GM23338 (cell line): ENCODE measurements at regions not wholly inside any gene's neighbourhood (a gene's known extent, or its start where the extent isn't known, plus 50 kb on each side); places are given as distances from the start of the nearest gene placed in this dataset.

Experiments
- ATAC-seq: fragments of 200-7000 bp; cut with Tn5 transposase; 3 replicates; pipeline ENCODE4 v1.9.1; 2020
- DNase-seq: peaks from one replicate; pipeline ENCODE4 v3.0.0-alpha.2; 2015; ENCODE audit warnings: low spot score
- H2AFZ ChIP-seq: fragments of 200-600 bp; sonication (generic); 2 replicates; pipeline ENCODE4 v1.8.0; 2016; ENCODE audit warnings: antibody characterized with exemption, mild to moderate bottlenecking, moderate library complexity
- H3F3A ChIP-seq: fragments of 200-600 bp; sonication (generic); replicated peaks from 2 replicates; pipeline ENCODE4 v1.8.0; 2017; ENCODE audit warnings: antibody characterized with exemption, mixed run types, low read depth
- H3K27ac ChIP-seq: fragments of 200-600 bp; sonication (generic); 2 replicates; pipeline ENCODE4 v1.6.1; 2016; ENCODE audit warnings: low read depth
- H3K27me3 ChIP-seq: fragments of 200-600 bp; sonication (generic); 2 replicates; pipeline ENCODE4 v1.8.0; 2016; ENCODE audit warnings: mild to moderate bottlenecking, mixed run types, moderate library complexity; ENCODE audit not compliant: insufficient read depth
- H3K36me3 ChIP-seq: fragments of 200-600 bp; sonication (generic); 2 replicates; pipeline ENCODE4 v1.8.0; 2016; ENCODE audit warnings: mild to moderate bottlenecking; ENCODE audit not compliant: insufficient read depth
- H3K4me1 ChIP-seq: fragments of 200-600 bp; sonication (generic); 2 replicates; pipeline ENCODE4 v1.8.0; 2016; ENCODE audit warnings: mild to moderate bottlenecking, moderate library complexity; ENCODE audit not compliant: insufficient read depth
- H3K4me2 ChIP-seq: fragments of 200-600 bp; sonication (generic); 2 replicates; pipeline ENCODE4 v1.7.1; 2017; ENCODE audit warnings: mixed run types
- H3K4me3 ChIP-seq: fragments of 200-600 bp; sonication (generic); 2 replicates; pipeline ENCODE4 v1.6.1; 2016; ENCODE audit warnings: mixed run types
- H3K79me2 ChIP-seq: fragments of 200-600 bp; sonication (generic); replicated peaks from 2 replicates; pipeline ENCODE4 v1.8.0; 2017; ENCODE audit warnings: mild to moderate bottlenecking; ENCODE audit not compliant: insufficient read depth
- H3K9me2 ChIP-seq: fragments of 200-600 bp; sonication (generic); 2 replicates; pipeline ENCODE4 v1.8.0; 2017; ENCODE audit not compliant: insufficient read depth
- H4K20me1 ChIP-seq: fragments of 200-600 bp; sonication (generic); replicated peaks from 2 replicates; pipeline ENCODE4 v1.8.0; 2017; ENCODE audit warnings: mild to moderate bottlenecking; ENCODE audit not compliant: insufficient read depth
- H3K27ac Mint-ChIP-seq: 2 replicates; pipeline ENCODE4 v1.8.0; 2020; ENCODE audit warnings: inconsistent platforms, mild to moderate bottlenecking, moderate library complexity, mixed read lengths
- H3K27me3 Mint-ChIP-seq: 3 replicates; pipeline ENCODE4 v1.8.0; 2022; ENCODE audit warnings: low read depth, mild to moderate bottlenecking, moderate library complexity, mixed read lengths, inconsistent platforms; ENCODE audit not compliant: insufficient read depth, poor library complexity
- H3K36me3 Mint-ChIP-seq: 3 replicates; pipeline ENCODE4 v1.8.0; 2021; ENCODE audit warnings: low read depth, mild to moderate bottlenecking, inconsistent platforms, moderate library complexity, mixed read lengths
- H3K4me1 Mint-ChIP-seq: 3 replicates; pipeline ENCODE4 v1.8.0; 2020; ENCODE audit warnings: mild to moderate bottlenecking, inconsistent platforms, mixed read lengths
- H3K4me3 Mint-ChIP-seq: 3 replicates; pipeline ENCODE4 v1.8.0; 2021; ENCODE audit warnings: moderate library complexity, mild to moderate bottlenecking, inconsistent platforms, mixed read lengths
- H3K9me3 Mint-ChIP-seq: 3 replicates; pipeline ENCODE4 v1.8.0; 2020; ENCODE audit warnings: moderate library complexity, mild to moderate bottlenecking, inconsistent platforms, mixed read lengths
- EZH2 ChIP-seq: fragments of 200-600 bp; sonication (generic); IDR thresholded peaks from one replicate; pipeline ENCODE4 v1.8.0; 2017; ENCODE audit warnings: antibody characterized with exemption, mild to moderate bottlenecking, low read depth; ENCODE audit not compliant: unreplicated experiment
- EZH2phosphoT487 ChIP-seq: fragments of 200-600 bp; sonication (generic); IDR thresholded peaks from one replicate; pipeline ENCODE4 v1.8.1; 2018; ENCODE audit warnings: antibody characterized with exemption; ENCODE audit not compliant: unreplicated experiment
- JUNB ChIP-seq: IDR thresholded peaks from one replicate; pipeline ENCODE4 v1.6.1; 2016; ENCODE audit warnings: antibody characterized with exemption; ENCODE audit not compliant: unreplicated experiment
- NANOG ChIP-seq: IDR thresholded peaks from 2 replicates; pipeline ENCODE4 v1.6.1; 2016; ENCODE audit warnings: antibody characterized with exemption, borderline replicate concordance
- STAT1 ChIP-seq: IDR thresholded peaks from one replicate; pipeline ENCODE4 v1.6.1; 2016; ENCODE audit warnings: antibody characterized with exemption; ENCODE audit not compliant: unreplicated experiment
- ZNF114 ChIP-seq: fragments of 250-450 bp; sonication (Bioruptor Pico); IDR thresholded peaks from 2 replicates; pipeline ENCODE4 v1.5.0; 2020; ENCODE audit warnings: mild to moderate bottlenecking, moderate library complexity
- ZNF331 ChIP-seq: fragments of 250-450 bp; sonication (Bioruptor Pico); IDR thresholded peaks from 2 replicates; pipeline ENCODE4 v1.5.0; 2020; ENCODE audit warnings: low read depth, mild to moderate bottlenecking, moderate library complexity
- TF ChIP-seq, protein P1 (sequence below): fragments of 250-450 bp; sonication (Bioruptor Pico); IDR thresholded peaks from 2 replicates; pipeline ENCODE4 v1.5.0; 2020; ENCODE audit warnings: mild to moderate bottlenecking, moderate library complexity
- TF ChIP-seq, protein P2 (sequence below): IDR thresholded peaks from 2 replicates; pipeline ENCODE4 v1.6.1; 2016; ENCODE audit warnings: antibody characterized with exemption
- TF ChIP-seq, protein P3 (sequence below): IDR thresholded peaks from one replicate; pipeline ENCODE4 v1.6.1; 2018; ENCODE audit warnings: antibody characterized with exemption; ENCODE audit not compliant: unreplicated experiment

GRCh38 chr7:114294036-114294435 lies 120.6 kb upstream of the FOXP2 start (continued):
- TF ChIP-seq, protein P1, sequence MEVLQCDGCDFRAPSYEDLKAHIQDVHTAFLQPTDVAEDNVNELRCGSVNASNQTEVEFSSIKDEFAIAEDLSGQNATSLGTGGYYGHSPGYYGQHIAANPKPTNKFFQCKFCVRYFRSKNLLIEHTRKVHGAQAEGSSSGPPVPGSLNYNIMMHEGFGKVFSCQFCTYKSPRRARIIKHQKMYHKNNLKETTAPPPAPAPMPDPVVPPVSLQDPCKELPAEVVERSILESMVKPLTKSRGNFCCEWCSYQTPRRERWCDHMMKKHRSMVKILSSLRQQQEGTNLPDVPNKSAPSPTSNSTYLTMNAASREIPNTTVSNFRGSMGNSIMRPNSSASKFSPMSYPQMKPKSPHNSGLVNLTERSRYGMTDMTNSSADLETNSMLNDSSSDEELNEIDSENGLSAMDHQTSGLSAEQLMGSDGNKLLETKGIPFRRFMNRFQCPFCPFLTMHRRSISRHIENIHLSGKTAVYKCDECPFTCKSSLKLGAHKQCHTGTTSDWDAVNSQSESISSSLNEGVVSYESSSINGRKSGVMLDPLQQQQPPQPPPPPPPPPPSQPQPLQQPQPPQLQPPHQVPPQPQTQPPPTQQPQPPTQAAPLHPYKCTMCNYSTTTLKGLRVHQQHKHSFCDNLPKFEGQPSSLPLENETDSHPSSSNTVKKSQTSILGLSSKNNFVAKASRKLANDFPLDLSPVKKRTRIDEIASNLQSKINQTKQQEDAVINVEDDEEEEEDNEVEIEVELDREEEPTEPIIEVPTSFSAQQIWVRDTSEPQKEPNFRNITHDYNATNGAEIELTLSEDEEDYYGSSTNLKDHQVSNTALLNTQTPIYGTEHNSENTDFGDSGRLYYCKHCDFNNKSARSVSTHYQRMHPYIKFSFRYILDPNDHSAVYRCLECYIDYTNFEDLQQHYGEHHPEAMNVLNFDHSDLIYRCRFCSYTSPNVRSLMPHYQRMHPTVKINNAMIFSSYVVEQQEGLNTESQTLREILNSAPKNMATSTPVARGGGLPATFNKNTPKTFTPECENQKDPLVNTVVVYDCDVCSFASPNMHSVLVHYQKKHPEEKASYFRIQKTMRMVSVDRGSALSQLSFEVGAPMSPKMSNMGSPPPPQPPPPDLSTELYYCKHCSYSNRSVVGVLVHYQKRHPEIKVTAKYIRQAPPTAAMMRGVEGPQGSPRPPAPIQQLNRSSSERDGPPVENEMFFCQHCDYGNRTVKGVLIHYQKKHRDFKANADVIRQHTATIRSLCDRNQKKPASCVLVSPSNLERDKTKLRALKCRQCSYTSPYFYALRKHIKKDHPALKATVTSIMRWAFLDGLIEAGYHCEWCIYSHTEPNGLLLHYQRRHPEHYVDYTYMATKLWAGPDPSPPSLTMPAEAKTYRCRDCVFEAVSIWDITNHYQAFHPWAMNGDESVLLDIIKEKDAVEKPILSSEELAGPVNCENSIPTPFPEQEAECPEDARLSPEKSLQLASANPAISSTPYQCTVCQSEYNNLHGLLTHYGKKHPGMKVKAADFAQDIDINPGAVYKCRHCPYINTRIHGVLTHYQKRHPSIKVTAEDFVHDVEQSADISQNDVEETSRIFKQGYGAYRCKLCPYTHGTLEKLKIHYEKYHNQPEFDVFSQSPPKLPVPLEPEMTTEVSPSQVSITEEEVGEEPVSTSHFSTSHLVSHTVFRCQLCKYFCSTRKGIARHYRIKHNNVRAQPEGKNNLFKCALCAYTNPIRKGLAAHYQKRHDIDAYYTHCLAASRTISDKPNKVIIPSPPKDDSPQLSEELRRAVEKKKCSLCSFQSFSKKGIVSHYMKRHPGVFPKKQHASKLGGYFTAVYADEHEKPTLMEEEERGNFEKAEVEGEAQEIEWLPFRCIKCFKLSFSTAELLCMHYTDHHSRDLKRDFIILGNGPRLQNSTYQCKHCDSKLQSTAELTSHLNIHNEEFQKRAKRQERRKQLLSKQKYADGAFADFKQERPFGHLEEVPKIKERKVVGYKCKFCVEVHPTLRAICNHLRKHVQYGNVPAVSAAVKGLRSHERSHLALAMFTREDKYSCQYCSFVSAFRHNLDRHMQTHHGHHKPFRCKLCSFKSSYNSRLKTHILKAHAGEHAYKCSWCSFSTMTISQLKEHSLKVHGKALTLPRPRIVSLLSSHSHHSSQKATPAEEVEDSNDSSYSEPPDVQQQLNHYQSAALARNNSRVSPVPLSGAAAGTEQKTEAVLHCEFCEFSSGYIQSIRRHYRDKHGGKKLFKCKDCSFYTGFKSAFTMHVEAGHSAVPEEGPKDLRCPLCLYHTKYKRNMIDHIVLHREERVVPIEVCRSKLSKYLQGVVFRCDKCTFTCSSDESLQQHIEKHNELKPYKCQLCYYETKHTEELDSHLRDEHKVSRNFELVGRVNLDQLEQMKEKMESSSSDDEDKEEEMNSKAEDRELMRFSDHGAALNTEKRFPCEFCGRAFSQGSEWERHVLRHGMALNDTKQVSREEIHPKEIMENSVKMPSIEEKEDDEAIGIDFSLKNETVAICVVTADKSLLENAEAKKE (CRISPR knock-in tag), result no peak
- TF ChIP-seq, protein P2, sequence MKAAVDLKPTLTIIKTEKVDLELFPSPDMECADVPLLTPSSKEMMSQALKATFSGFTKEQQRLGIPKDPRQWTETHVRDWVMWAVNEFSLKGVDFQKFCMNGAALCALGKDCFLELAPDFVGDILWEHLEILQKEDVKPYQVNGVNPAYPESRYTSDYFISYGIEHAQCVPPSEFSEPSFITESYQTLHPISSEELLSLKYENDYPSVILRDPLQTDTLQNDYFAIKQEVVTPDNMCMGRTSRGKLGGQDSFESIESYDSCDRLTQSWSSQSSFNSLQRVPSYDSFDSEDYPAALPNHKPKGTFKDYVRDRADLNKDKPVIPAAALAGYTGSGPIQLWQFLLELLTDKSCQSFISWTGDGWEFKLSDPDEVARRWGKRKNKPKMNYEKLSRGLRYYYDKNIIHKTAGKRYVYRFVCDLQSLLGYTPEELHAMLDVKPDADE, result no peak
- TF ChIP-seq ZNF331 (CRISPR knock-in tag) (no peak), EZH2 (no peak), EZH2phosphoT487 (no peak), STAT1 (no peak)

GRCh38 chr7:114293289-114294012 lies 121.2 kb upstream of the FOXP2 start:
- H3K36me3 Mint-ChIP-seq, result no peaks in the 10 kb centered on the region
- no peaks in the 10 kb centered on the region for H3K9me3 Mint-ChIP-seq
- H4K20me1 ChIP-seq, result no peaks in the 10 kb centered on the region
- H3K27me3 ChIP-seq, result no peaks in the 10 kb centered on the region
- ATAC-seq (peak; percentile 45; the same call in 2 of the 3 replicates), DNase-seq (no peak)
- H3K4me3 ChIP-seq, result no peak overlapping the region
- H2AFZ ChIP-seq, result peak overlapping the region; percentile 70
- no peak overlapping the region for H3K4me3 Mint-ChIP-seq
- no peaks in the 10 kb centered on the region for H3K36me3 ChIP-seq
- H3K79me2 ChIP-seq, result no peaks in the 10 kb centered on the region
- no peaks in the 10 kb centered on the region for H3K9me2 ChIP-seq
- peaks cover 4% of the 10 kb centered on the region for H3K4me1 Mint-ChIP-seq
- no peak overlapping the region for H3K4me2 ChIP-seq
- no peak overlapping the region for H3K27ac Mint-ChIP-seq
- no peaks in the 10 kb centered on the region for H3F3A ChIP-seq
- H3K4me1 ChIP-seq, result no peaks in the 10 kb centered on the region
- H3K27ac ChIP-seq, result no peak overlapping the region
- no peaks in the 10 kb centered on the region for H3K27me3 Mint-ChIP-seq
- no peak for TF ChIP-seq JUNB
- TF ChIP-seq EZH2, result no peak
- TF ChIP-seq EZH2phosphoT487, result no peak
- TF ChIP-seq ZNF114 (CRISPR knock-in tag), result no peak
- TF ChIP-seq, protein P2, result no peak
- TF ChIP-seq ZNF331 (CRISPR knock-in tag), result no peak
- TF ChIP-seq, protein P3, sequence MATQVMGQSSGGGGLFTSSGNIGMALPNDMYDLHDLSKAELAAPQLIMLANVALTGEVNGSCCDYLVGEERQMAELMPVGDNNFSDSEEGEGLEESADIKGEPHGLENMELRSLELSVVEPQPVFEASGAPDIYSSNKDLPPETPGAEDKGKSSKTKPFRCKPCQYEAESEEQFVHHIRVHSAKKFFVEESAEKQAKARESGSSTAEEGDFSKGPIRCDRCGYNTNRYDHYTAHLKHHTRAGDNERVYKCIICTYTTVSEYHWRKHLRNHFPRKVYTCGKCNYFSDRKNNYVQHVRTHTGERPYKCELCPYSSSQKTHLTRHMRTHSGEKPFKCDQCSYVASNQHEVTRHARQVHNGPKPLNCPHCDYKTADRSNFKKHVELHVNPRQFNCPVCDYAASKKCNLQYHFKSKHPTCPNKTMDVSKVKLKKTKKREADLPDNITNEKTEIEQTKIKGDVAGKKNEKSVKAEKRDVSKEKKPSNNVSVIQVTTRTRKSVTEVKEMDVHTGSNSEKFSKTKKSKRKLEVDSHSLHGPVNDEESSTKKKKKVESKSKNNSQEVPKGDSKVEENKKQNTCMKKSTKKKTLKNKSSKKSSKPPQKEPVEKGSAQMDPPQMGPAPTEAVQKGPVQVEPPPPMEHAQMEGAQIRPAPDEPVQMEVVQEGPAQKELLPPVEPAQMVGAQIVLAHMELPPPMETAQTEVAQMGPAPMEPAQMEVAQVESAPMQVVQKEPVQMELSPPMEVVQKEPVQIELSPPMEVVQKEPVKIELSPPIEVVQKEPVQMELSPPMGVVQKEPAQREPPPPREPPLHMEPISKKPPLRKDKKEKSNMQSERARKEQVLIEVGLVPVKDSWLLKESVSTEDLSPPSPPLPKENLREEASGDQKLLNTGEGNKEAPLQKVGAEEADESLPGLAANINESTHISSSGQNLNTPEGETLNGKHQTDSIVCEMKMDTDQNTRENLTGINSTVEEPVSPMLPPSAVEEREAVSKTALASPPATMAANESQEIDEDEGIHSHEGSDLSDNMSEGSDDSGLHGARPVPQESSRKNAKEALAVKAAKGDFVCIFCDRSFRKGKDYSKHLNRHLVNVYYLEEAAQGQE, result no peak
- TF ChIP-seq NANOG, result no peak
